GM19395 (cell line): ENCODE measurements at regions not wholly inside any gene's neighbourhood (a gene's known extent, or its start where the extent isn't known, plus 50 kb on each side); places are given as distances from the start of the nearest gene placed in this dataset.

Experiments
- ATAC-seq: cut with Tn5 transposase; IDR thresholded peaks from one replicate; pipeline ENCODE4 v1.9.1; 2021; ENCODE audit warnings: mild to moderate bottlenecking, moderate library complexity; ENCODE audit not compliant: unreplicated experiment

DNA sequence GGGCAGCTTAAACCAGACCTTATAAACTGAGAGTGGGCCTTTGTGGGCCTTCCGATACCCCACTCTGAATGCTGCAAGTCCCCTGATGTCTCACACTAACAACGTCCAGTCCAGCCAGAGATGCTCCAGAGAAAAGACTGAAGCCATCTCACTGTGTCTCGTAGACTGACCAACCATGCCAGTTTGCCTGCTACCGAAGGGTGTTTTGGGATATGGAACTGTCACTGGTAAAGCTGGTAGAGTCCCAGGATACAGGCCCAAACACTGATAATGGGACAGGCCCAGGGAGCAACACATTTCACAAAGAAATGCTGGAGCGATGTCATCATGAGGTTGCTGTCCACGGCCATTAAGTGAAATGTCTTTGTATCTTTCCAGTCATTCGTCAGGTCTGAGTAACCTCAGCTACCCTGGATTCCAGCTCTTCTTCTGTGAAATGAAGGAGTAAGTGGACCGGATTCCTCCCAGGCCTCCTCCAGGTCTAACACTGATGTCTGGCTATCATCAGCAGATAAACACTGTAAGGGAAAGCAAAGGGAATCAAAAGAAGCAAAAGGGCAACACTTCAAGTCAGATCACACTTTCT is 81.6 kb downstream of the SLC5A7 start:
- no peak for ATAC-seq

DNA sequence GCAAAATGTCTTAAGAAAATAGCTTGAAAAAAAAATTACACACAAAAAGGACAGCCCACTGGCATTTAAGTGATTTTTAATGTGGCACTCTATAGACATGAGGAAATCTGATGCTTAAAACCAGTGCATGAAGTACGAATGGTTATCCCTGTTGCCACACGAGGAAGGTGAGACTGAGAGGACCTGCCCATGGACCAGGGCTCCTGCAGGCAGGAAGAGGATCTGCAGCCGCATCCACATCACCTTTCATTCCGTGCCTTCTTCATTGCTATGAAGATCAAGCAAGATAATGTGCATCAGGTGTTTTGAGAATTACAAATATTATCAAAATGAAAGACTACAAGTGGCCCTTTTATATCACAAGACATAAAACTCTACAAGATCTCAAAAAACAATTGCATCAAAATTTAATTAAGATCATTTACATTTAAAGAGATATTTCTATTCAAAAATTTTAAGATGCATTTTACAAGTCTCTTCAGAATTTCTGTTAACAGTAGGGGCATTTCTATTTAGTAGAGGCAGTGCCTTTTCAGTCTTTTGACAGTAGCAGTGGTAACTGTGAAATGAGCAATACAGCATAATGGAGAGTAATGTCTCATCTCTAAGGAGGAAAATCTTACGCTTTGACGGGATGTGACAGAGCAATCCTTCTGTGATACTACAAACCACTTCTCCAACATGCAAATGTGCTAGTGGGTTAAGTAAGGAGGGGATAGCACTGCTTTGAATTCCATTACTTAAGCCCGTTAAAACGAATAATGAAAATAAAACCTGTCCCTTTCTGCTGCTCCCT is 83.4 kb downstream of the SLC5A7 start:
- no peak for ATAC-seq

DNA sequence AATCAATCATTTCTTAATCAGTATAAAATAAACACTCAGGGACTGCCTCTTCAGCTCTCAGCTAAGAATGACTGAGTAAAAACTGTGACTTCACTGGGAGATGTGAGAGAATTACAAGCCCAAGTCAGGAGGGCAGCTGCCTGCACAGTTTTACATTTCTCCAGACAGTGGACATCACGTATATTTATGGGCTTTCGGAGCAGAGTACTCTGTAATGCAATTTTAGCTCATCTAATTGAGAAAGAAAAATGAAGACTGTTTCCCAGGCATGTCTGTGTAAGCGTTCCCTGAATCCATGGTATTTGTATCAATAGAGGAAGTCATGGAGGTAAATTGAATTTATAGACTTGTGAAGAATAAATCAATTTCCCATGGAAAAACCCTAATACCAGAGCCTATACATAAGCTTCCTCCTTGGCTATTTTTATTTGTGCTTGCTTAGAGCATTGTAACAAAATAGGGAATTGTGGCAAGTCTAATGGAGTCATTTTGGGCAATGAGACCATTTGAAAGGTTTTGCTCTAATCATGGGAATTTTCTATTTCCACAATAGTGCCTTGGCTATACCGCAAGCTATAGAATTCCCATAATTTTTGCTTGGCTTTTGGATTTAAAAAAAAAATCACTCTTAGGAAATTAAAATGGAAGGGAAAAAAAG is 87.2 kb downstream of the SLC5A7 start:
- ATAC-seq = no peak

DNA sequence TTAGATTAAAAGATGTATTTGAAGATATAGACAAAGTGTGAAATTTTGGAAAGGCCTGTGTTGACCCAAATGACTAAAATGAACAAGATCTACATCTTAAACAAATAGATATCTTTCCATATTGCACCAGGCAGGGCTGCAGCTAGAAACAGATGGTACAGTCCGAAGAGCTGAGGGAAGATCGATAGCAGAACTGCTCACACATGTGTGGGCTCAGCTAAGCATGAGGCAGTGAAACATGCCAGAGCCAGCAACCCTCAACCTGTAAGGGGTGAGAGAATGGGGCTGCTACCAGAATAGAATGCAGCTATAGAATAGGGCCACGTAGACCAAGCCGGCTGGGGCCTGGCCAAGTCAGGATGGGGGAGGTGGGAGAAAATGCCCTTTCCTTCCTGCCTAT is 87.8 kb downstream of the SLC5A7 start:
- ATAC-seq = no peak

DNA sequence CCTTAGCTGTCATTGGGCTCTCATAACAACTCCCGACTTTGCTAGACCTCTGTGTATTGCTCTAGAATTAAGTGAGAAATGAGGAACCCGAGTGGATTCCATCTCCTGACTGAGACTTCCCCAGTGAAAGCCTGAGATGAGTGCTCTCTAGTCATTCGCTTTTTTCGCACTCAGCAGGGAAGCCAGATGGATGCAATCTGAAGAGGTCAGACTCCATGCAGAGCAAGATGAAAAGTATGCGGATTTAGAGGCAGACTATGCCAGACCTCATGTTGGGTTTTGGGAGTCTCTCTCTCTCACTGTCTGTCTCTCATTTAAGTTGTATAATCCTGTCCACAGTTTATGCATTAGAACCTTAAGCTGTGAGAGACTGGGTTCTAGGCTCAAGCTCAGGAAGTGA is 88.6 kb downstream of the SLC5A7 start:
- no peak for ATAC-seq

DNA sequence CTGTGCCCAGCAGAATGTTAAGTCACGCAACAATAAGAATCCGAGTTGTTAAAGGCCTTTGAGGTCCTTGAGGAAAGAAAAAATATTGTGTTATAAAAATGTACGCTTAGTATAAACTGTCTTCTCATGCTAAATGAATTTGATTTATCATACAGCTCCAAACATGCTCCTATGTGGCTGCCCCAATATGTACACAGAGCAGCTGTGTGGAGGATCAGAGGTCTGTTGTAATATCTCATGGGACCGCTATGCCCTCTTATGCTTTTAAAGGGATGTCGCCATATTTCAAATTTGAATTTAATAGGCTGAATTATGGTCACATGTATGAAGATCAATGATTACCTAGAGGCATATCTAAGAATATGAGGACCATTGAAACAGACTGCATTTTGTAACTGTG is 90.2 kb downstream of the SLC5A7 start:
- ATAC-seq = no peak

DNA sequence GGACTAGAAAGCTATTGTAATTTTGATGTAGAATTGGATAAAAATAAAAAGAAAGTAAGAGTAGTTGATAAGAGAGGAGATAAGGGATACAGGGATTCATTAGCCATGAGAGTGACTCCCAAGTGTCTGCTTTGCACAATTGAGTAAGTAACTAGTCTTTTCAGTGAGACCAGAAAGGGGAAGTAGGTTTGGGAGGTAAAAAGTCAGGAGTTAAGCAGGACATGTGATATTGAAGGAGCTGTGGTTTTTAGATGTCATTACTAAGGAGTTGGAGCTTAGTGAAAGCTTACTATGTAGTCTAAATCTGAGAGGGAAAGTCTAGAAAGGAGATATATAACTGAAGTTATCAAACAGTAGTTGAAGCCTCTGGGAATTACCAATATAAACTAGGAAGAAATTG is 93.4 kb downstream of the SLC5A7 start:
- no peak for ATAC-seq

DNA sequence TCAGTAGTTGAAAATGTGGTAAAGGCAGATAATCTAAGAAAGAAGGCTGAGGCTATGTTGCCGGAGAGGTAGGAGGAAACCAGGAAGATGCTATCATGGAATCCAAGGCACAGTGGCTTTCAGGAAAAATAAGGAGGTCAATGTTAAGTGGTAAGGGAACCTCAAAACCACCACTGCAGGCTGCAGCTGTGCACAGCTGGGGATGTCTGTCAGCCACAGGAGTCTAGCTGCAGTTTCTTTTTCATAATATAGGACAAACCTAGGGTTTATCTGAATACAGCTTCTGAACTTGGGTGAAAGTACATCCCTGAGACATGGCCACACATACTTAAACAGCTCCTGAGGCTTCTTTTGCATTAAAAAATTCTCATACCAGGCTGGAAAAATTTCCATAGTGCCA is 93.9 kb downstream of the SLC5A7 start:
- no peak for ATAC-seq

DNA sequence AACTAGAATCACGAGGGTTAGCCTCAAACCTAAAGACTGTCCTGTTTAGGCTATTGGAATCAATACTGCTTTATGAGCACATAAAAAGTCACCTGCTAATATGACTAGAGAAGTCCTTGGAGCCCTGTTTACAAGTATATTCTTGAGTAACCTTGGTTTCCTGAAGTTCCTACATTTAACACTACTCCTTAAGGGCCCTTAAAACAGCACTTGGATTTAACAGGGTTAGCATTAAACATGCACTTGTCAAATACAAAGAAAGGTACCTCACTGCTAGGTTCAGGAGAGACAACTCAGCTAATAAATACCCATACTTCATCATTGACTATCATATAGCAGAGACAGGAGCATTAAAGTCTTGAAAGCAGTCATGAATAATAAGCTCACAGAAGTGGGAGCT is 96.7 kb downstream of the SLC5A7 start:
- ATAC-seq = no peak

DNA sequence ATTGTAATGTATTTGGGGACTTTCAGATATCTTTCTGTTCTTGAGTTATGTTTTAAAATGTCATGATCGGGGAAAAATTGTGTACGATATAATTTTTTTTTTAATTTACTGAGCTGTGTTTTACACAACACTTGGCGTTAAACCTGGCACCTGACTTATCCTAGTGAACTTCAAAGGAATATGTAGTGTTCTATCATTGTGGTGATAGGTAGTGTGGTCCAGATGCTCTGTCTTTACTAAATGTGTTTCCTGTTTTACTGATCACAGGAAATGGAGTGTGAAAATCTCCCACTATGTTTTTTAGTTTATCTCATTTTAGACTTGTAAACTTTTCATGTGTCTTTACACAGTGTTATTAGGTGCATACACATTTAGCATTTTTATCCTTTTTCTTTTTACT is 98.0 kb downstream of the SLC5A7 start:
- ATAC-seq = no peak

DNA sequence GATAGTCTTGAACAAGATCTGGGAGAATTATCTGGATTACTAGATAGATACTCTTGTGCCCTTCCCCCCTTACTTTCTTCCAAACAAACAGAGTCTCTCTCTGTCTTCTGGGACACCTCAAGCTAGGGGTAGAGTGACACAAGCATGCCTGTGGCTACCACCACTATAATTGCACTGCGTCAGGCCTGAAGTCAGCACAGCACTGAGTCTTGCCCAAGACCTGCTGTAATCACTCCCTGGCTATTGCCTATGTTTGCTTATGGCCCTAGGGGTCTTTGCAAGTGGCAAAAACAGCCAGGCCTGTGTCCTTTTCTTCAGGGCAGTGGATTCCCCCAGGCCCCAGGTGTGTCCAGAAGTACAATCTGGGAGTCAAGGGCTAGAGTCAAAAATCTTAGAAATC is 106.6 kb downstream of the SLC5A7 start:
- no peak for ATAC-seq

DNA sequence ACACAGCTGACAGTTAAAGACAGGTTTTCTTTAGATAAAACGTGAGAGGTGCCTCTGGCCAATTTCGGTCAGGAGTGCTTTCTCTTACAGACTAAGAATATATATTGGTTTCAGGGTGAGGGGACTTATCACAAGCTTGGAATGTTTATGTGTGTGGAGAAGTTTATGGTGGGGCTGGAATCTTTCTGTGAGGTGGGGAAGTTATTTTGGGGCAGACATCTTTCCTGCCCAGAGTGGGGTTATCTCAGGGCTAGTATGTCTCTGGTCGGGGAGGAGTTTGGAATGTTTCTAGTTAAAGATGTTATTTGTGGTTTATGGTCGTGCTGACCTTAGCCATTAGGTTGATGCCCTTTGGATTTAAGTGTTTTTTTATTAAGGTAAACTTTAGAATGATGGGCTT is 115.2 kb downstream of the SLC5A7 start:
- no peak for ATAC-seq

DNA sequence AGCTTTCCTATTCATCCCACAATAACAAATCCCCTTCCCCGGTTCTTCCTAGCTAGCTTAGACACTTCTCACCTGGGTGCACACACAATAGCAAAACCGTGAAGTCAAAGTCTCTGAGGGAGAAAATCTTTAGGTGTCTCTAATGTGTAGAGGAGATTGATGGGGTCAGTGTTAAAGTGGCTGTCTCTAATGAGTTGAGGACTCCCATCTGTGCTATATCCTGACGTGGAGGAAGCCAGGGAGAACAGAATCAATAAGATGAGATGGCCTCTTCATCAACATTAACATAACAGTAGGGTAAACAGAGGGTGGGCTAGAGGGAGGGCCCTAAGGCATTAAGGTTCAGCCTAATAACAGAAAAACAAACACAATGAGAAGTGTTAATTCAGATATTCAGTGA is 120.4 kb downstream of the SLC5A7 start:
- ATAC-seq = no peak

DNA sequence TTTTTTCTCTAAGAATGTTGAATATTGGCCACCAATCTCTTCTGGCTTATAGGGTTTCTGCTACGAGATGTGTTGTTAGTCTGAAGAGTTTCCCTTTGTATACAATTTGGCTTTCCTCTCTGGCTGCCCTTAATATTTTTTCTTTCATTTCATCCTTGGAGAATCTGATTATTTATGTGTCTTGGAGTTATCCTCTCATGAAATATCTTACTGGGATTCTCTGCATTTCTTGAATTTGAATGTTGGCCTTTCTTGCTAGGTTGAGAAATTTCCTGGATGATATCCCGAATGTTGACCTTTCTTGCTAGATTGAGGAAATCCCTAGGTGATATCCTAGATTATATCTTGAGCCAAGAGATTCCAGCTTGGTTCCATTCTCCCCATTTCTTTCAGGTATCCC is 125.6 kb downstream of the SLC5A7 start:
- ATAC-seq = no peak

DNA sequence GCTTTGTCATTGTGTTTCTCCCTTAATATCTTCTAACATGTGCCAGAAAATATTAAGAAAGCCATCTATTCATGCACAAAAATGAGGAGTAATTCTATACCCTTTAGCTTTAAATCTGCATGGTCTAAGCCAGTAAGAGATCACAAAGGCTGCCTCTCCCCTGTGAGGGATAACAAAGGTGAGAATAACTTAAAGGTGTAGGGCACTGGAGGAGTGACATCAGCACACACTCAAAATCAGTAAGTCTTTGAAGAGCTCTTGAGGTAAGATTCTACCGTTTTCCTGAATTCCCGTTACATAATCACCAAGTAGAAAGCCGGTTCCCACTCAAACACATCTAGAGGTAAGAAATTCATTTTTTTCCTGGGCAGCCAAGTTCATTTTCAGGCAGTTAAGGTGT is 123.9 kb upstream of the SULT1C3 start:
- ATAC-seq = no peak

DNA sequence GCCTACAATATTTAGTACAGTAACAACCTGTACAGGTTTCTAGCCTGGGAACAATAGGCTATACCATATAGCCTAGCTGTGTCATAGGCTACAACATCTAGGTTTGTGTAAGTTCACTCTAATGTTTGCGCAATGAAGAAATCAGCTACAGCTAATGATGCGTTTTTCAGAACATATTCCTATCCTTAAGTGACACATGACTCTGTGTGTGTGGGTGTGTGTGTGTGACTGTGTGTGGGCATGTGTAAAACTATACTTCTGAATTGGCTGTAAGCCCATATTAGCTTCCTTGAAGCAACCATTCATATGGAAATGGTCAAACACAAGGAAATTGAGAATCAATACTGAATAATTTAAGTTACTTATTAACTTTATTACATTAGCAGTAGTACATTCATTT is 120.8 kb upstream of the SULT1C3 start:
- ATAC-seq = no peak

DNA sequence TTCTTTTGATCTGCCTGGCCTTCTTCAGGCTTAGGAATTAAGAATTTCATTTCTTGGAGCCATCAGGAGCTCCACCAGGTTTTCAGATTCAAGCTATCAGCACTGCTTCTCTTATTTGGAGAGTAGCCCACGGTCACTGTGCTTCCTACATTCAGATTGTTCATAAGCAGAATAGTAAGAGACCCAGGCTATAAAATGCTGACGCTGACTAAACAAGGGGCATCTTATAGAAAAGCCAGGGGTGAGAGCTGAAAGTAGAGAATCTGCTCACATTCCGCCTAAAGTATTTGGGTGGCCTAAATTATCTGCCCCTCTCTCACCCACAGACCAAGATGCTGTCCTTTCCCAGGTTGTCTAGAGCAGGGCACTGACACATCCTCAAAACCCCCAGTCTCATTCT is 120.3 kb upstream of the SULT1C3 start:
- ATAC-seq = no peak

DNA sequence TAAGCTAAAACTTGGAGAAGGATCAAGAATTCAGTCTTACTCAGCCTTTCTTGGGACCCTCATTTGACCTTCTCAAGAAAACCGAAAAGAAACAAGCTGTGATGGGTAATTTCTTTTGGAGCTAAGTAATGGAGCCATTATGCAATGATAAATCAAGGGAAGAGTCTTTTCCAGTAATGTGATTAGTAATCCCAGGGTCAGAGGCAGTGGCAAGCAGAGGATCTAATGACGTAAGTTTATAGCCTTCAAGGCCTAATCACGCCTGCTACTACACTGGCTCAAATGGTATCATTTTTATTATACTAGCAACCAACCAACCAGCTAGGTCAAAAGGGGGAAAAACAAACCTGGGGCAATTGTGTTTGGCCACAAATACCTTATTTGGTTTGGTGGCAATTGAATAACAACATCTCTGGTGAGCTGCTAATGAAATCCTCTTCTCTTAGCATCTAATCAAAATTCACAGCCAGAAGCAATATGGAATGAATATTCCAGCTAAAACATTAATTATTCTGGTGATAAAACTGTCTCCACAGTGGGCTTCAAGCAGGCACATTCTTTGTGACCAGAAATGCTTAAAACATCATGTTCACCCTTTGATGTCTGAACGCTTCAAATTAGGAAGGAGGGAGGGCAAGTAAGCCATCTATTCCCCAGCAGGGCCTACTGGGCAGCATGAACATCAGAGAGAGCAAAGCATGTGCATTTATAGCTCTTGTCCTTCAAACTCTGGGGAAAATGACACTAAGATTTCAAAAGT is 114.9 kb upstream of the SULT1C3 start:
- no peak for ATAC-seq

DNA sequence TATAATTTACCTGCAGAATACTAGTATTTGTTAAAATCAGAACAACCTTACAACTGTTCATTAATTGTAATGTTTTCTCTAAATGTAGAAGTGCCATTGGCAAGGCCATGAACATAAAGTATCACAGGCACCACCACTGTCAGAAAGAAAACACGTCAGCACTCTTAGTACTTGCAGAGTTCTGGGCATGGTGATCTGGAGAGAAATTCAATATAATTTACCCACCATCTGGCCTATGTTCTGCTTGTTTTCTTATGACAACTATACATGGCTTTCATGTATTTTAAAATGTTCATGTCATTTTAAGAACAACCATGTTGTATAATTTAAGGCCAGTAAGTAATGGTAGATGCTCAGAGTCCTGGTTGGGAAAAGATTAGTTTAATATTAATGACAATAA is 114.2 kb upstream of the SULT1C3 start:
- no peak for ATAC-seq

DNA sequence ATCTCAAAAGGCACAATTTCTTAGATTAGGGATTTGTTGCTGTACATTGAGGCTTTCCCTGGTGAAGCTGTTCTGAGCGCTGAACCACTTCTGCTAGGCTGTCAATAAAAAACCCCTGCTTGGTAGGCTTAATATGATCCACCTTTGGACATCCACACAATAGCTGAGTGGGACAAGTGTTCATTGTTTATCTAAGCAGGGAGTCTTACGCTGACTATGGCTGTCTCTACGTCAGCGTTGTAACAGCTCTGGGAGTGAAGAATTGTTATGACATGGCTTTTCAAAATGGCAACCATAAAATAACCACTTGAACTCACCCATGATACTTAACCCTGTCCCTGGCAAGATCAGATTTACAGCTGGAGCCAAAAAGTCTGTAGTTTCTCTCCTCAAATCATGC is 111.5 kb upstream of the SULT1C3 start:
- no peak for ATAC-seq

DNA sequence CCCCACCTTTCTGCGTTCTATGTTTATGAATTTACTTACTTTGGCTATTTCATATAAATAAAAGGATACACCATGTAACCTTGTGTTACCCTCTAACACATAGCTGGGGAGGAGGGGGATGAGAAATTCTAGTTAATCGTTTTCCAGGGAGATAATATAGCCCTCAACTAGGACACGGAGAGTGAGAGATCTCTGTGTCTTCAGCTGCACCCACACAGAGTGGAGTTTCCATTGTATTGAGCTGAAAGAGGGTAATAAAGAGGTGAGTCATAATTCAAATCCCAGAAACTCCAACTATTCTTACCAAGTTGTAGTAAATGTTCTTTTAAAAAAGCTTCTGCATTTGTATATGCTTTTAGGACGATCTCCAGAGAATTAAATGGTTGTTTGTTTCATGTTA is 110.1 kb upstream of the SULT1C3 start:
- ATAC-seq = no peak

DNA sequence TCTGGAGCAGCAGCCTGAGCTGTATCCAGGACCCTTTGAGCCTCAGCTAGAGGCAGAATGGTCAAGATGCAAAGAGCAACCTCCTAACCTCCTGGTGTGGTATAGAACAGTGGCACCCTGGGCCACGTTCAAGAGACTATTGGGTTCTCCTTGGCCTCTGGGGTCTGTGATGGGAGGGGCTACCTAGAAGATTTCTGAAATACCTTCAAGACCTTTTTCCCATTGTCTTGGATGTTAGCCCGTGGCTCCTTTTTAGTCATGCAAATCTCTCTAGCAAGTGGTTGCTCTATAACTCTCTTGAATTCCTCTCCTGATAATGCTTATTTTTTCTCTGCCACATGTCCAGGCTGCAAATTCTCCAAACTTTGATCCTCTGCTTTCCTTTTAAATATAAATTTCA is 106.3 kb upstream of the SULT1C3 start:
- ATAC-seq = no peak
